ENCODE measurements at regions not wholly inside any gene's neighbourhood (a gene's known extent, or its start where the extent isn't known, plus 50 kb on each side); places are given as distances from the start of the nearest gene placed in this dataset.
A peak's percentile ranks its signal among the peaks of the same experiment; 100 is the strongest.

GRCh38 chr10:3248526-3249306 is 76.1 kb upstream of the PITRM1 start:
- no peak for DNase-seq

- no peak for DNase-seq
Observed at GRCh38 chr10:3245395-3245794, 72.8 kb upstream of the PITRM1 start.

- DNase-seq = no peak
Observed at GRCh38 chr10:3241967-3242650, 69.5 kb upstream of the PITRM1 start.

GRCh38 chr10:3241274-3241921 is 68.8 kb upstream of the PITRM1 start:
- no peak for DNase-seq

- no peak for DNase-seq
Observed at GRCh38 chr10:3239920-3240894, 67.6 kb upstream of the PITRM1 start.

- peak; percentile 81 for DNase-seq
Observed at GRCh38 chr10:3239066-3239919, 66.7 kb upstream of the PITRM1 start.

- no peak for DNase-seq
Observed at GRCh38 chr10:3238115-3238871, 65.7 kb upstream of the PITRM1 start.

GRCh38 chr10:3237530-3237929 is 64.9 kb upstream of the PITRM1 start:
- no peak for DNase-seq

- no peak for DNase-seq
Observed at GRCh38 chr10:3236644-3237404, 64.2 kb upstream of the PITRM1 start.

- no peak for DNase-seq
Observed at GRCh38 chr10:3235996-3236510, 63.5 kb upstream of the PITRM1 start.

GRCh38 chr10:3235395-3235794 is 62.8 kb upstream of the PITRM1 start:
- no peak for DNase-seq

GRCh38 chr10:3233486-3233990 is 61.0 kb upstream of the PITRM1 start:
- no peak for DNase-seq

- no peak for DNase-seq
Observed at GRCh38 chr10:3231951-3232730, 59.6 kb upstream of the PITRM1 start.

GRCh38 chr10:3229815-3230214 is 57.2 kb upstream of the PITRM1 start:
- DNase-seq = no peak

GRCh38 chr10:3228629-3228945 is 56.0 kb upstream of the PITRM1 start:
- no peak for DNase-seq

- no peak for DNase-seq
Observed at GRCh38 chr10:3226960-3227744, 54.6 kb upstream of the PITRM1 start.

- DNase-seq = no peak
Observed at GRCh38 chr10:3225561-3225960, 53.0 kb upstream of the PITRM1 start.

GRCh38 chr10:3224241-3224640 is 51.7 kb upstream of the PITRM1 start:
- no peak for DNase-seq
